Hematopoietic multipotent progenitor cell treated with erythropoietin and hydrocortisone succinate and interleukin-3 and kit ligand, for 6 days (in vitro differentiated cells): ENCODE measurements at regions not wholly inside any gene's neighbourhood (a gene's known extent, or its start where the extent isn't known, plus 50 kb on each side); places are given as distances from the start of the nearest gene placed in this dataset.

Experiments used
- DNase-seq: peaks from one replicate; pipeline ENCODE4 v3.0.0-alpha.2; 2015

DNA sequence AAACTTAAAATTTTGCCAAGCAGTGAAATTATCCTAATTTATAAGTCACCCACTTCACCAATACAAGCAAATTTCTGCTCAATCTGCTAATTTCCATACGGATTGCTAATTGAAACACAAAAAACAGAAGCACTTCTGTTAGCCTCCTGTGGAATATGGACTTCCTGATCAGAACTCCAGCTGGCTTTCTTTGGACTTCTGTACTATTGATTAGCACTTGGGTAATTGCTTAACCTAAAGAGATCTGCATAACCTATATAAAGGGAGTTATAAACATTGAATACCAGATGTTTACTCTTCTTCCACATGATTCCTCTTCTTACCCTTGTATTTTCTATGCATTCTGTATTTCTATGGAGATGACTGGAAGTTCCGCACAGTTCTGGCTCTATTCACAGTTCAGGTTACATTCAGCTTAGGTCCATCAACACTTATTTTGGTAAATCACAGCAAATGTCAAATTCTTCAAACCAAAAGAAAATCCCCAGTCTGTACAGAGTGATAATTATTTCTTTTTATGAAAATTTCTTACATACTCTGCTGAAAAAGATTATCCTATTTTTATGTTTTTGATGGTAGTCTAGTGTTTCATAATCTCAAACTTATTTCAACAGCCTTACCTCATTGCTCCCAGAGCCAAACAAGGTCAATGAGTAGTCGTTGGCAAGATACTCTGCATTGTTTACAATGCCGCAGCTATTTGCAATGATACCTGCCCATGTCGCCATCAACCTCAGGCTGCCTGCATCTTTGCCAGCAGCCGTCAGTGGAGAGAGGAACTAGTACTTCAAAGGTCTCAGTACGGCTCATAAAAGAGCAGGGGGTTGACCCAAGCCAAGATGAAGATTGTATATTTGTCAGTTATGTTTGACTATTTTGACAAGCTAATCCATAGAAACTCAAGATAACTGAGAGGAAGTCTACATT is 225.6 kb downstream of the AHR start:
- no peak for DNase-seq

DNA sequence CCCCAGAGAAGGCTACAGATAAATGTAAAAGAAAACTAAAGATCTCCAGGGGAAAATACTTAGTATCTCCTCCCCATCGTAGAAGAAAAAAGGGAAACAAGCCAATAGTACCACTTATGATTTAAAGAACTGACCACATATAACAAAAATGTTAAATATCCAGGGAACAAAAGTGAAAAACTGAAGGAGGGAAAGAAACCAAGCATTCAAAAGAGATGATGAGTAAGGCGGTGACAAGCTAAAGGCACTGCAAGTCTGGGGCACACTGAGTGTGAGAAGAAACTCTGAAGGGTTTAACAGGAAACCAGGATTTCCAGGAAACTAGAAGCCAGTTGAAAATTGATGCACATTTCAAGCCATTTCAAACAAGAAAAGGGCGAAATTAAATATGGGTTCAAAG is 226.3 kb downstream of the AHR start:
- no peak for DNase-seq

DNA sequence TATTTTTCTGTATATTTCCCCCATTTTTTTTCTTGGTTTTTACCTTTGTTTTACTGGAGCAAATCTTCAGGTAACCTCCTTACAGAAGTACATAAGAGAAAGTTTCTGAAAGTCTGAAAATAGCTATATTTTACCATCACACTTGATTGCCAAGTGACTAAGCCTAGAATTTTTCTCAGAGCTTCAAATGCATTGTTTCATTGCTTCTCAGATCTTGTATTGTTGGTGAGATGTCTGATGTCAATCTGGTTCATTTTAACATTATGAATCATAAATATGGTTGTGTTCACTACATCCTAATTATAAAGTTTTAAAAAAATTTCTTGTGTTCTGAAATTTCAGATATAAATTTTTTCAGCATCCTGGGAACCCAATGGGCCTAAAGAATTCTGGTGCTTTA is 228.2 kb downstream of the AHR start:
- no peak for DNase-seq

DNA sequence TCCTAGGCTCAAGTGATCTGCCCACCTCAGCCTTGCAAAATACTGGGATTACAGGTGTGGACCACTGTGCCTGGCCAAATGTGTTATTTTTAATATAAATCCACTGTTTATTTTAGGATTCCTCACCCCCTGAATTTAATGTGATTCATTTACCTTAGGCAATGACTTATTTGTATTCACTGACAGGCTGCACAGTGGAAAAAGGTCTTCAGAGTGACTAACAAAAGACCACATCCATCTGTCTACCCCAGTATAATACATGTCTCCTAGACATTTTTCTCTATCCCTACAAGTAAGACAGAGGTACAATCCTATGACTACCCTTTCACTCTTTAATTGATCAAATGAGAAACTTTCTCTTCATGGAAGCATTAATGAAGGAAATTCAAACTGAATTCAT is 230.2 kb downstream of the AHR start:
- no peak for DNase-seq

DNA sequence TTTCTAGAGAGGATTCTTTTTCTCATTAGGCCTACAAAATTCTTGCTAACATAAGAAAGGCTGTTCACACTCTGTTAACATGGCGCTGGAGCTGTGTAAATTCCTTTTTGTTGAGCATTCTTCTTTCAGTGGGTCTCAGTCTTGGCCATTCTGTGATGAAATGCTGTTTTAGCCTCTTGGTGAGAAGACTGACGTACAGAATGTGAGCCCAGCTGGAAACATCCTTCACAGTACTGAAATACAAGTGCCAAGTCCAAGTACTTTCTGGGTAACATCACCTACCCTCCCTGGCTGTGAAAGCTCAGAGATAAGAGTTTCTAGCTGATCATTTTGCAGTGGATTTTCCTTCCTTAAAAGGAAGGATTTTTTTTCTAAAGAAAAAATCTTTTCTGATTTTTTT is 231.8 kb downstream of the AHR start:
- DNase-seq = no peak

DNA sequence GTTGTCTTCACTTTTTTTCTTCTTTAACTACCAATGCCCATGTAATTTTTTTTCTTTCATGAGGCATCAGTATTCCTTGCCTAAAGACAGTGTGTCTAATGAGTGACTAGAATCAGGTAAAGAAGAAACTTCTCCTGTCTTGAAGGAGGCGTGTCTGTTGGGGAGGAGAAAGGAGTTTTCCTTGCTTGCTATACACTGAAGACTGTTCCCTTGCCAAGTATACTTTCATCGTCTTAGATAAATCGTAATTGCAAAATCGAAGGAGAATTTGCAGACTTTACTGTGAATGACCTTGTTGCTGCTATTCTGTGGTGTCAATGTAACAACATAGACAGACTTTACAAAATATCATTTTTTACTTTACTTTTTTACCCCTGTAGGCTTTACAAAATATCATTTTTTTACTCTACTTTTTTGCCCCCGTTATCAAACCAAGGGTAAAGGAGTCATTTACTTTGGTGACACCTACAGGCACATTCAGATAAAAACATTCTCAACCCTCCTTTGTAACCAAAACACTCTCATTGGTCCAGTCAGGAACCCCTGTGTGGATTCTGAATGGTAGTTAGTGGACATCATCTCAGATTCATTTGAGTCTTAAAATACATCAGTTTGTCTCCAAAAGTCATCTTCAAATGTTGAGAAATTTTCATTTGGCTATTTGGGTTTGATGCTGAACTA is 232.4 kb downstream of the AHR start:
- DNase-seq = peak; percentile 59

DNA sequence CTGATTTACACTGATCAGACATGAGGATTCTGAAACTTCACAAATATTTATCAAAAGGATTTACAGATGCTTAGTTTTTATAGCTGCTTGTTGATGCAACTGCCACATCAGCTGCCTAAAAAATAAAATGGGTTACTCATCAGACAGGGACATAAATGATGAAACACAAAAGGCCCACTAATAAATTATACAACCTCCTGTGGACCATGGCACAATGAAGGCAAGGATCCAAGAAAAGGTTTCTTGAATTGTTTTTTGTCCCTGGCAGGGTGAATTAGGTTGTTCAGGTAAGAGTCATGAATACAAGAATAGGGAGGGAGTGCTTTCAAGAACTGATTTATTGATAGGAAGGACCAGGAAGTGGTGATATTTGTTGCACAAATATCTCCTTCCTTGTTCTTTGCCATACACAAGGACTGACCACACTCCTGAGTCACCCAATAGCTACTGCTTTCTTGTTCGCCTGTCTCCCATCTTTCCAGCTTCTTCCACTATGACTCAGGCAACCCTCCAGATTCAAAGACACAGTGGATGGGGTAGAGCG is 234.5 kb downstream of the AHR start:
- no peak for DNase-seq

DNA sequence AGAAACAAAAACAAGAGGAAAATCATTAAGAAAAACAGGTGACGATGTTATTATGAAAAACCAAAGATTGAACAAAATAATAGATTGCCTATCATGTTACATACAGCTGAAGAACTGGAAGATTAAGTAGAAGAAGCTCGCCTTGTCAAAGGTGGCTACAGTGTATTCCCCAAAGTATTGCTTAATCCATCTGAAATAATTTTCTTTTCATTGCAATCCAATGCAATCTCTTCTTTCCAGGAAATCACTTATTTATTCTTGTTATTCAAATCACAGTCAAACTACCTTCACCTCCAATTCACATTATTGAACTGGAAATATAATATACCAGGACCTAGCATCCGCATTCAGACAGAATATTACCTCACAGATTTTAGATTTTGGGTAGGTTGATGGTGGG is 235.9 kb downstream of the AHR start:
- DNase-seq = no peak

DNA sequence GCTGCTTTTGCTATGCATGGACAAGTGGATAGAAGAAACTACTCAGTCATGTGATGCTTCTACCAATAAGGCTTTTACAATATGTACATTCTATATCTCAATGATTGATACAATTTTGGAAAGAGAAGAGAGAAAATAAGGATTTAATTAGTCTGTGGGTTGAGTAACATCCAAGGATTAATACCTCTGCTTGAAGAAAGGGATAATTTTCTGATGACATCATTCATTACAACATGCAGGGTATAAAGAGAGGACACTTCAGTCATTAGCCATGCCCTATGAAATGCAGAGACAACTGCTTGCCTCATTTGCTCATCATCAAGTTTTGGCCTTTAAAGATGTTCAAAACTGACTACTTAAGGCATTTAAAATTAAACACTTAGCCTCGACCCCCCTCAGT is 237.3 kb downstream of the AHR start:
- no peak for DNase-seq

DNA sequence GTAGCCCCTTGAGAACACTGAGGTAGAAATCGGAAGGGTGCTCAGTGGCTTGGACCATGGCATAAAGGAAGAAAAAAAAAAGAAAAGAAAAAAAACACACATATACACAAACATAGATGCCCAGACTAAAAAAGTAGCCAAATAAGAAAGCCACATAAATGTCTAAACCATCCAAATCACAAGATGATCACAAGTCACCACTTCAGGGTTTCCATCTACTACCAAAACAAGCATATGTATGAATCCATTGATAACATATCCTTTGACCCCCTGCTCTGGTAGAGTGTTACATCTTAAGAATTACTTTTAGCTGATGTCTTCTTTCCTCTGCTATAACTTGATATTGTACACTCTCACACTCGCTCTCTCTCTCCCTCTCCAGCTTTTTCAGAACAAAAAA is 245.9 kb downstream of the AHR start:
- no peak for DNase-seq

DNA sequence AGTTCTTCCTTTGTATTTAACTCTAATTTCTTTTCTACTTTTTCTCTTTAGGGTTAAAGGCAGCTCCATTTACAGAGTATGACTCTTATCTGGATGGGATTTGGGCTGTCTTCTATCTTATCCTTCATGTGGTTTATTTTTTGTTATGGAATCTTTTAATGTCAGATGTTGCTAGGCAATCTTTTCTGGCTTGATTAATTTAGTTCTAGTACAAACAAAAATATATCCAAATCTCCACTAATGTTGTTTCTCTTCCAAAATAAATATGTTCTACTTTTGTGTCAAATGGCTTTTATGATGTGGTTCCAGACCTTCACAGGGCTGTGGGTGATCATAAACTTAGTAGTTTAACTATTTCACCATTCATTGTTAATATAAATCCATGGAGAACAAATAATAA is 246.9 kb downstream of the AHR start:
- DNase-seq = no peak

DNA sequence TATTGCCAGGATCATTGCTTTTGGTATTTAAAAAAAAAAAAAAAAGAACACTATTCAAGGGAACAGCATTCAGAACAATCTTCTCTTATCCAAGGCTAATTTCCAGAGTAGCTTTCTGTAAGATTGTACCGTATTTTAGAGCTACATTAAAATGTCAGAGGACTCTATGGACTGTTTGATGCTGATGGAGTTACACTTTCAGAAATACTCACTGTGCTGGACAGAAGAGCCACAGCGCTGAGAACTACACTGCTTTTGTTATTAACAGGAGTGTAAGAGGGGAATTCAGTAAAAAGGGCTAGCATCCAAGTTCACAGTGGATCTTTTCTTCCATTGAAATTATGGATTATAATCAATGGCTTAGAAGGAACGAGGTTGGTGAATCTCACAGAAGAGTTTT is 247.7 kb downstream of the AHR start:
- no peak for DNase-seq

DNA sequence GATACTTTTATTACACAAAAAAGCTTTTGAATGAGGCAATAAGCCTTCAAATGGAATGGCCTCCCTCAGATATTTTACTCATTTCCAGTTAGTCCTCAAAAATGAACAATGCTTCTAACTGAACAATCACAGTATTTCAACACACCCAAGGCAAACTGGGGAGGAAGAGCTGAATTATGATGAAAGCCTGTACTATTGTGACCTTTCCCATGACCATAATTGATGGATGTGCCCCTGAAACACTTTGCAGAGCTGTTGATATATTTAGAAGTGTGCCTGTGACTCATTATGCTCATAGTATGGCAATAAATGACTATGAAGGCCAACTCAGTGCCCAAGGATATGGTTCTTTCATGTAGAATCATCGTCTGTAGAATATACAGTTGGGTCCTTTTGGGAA is 248.1 kb downstream of the AHR start:
- DNase-seq = no peak

DNA sequence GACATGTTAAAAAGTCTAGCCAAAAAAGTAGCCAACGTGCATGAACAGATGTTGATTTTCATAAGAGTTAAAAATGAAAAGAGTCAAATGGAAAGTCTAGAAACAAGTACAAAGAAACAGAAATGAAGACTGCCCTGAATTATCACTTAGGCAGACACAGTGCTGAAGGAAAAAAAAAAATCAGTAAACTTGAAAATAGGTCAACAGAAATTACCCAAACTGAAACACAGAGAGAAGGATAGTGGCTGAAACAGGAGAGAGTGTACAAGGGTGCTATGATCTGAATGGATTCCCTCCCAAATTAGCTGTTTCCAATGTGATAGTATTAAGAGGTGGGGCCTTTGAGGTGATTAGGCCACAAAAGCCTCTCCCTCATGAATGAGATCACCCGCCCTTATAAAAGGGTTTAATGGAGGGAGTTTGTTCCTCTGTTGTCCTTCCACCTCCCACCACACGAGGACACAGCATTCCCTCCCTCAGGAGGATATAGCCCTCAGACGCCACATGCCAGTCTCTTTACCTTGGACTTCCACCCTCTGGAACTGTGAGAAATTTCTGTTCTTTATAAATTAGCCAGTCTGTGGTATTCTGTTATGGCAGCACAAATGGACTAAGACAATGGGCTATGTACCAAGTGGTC is 249.7 kb downstream of the AHR start:
- no peak for DNase-seq

DNA sequence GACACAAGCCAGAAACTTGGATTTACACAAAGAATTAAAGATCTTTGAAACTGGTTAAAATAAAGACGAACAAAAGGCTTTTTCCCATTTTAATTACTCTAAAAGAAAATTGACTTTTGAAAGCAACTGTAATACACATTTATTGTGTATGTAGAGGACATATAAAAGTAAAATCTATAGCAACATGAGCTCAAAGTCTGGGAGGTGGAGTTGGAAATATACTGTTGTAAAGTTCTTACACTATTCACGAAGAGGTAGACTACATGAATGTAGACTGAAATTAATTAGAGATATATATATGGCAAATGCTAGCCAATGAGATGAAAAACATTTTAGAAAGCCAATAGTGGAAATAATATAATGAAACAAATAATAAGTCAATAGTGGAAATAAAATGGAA is 251.0 kb downstream of the AHR start:
- DNase-seq = no peak

DNA sequence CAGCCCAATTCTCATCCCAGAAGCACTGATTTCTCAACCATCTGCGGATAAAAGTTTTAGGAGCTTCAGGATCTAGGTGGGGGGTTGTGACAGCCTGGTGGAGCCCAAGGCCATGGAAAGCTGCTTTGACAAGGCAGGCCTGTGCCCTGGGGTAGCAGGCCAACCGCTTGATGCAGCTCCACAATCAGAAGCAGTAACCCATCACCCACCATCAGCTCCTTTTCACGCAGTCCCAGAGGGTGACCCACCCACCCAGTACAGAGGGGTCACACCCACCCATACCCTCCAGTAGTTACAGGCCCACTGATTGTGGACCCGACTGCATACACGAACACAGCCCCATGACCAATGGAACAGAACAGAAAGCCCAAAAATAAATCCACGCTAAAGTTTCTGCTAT is 253.9 kb downstream of the AHR start:
- no peak for DNase-seq

DNA sequence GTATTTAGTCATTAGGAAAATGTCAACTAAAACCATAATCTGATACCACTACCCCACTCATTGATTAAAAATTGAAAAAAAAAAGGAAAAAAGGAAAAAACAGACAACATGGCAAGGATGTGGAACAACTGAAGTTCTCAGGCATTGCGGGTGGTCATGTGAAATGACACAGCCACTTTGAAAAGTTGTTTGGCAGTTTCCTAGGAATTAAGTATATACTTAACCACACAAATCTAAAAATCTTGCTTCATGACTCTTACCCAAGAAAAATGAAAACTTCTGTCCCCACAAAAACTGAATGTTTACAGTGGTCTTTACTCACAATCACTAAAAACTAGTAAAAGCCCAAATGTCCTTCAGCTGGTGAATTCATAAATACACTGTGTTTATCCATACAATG is 254.5 kb downstream of the AHR start:
- DNase-seq = no peak

DNA sequence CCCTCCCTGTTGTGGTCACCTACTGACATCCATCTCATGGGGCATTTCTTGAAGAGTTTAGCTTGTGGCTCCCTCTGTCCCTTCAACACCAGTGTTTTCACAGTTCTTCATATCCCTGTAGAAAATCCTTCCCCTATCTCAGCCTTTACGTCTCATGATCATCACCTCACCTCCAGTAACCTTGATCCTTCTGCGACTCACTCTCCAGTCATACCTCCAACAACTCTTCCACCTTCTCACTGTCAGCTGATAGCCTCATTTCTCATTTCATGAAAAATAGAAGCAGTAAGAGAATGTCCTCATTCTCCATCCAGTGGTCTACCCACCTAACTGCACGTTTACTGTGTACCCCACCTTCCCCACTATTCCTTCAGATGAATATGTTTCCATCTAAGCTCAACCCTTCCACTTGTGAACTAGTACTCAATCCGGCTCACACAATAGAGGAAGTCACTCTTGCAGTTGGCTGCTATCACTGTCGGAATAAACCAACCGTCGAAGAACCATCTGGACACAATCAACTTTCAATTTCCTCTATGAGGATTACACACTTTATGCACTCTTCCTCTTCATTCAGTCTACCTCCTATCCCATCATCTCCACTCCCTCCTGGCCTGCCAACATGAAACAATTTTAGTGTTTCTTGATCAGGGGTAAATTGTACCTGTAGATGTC is 256.0 kb downstream of the AHR start:
- peak; percentile 54 for DNase-seq

DNA sequence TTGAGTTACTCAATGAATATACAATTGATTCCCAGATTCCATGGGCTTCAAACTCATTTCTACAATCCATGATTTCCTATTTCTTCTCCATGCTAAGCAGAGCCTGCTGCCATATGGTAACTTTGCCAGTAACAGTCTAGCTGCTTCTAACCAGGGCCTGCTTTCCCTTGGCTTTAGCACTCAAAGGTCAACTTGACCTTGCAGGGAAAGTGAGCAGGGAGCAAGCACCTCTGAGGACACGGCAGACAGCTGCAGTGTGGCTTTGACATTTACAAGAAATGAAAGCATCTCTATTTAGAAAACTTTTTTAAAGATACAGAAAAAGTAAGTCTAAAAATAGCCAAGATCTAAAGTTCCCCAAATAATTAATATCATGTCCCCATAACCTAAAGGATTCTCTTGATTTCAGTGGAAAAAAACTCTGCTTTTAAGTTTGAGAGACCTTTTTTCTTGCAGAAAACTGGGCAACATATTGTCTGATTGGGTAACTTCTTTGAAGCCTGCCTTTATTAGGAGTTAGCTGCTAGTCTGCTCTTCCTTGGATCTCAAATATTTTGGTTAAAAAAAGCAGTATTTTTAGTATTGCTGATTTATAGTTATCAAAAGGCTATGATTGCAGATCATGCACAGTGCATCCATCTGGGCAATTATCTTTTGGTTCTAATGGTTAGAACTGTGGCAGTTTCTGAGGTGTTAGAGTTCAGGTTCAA is 257.9 kb downstream of the AHR start:
- DNase-seq = no peak

DNA sequence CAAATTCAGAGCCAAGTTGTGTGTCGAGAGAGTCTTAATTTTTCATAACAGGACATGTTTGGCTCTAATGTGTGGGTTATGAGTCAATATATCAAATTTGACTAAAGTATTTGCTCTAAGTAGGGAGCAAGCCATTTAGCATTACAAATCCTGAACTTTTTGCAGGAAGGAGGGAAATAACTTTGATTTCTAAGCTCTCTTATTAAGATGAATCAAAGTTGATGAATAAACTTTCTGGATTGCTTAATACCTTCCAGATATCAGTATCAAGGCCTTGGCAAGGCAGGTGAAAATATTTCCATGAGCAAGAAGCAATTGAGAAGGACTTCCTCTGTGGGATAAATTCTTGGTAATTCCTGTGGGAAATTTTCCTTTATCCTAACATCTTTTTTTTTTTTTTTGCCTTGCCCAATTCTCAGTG is 258.8 kb downstream of the AHR start:
- DNase-seq = no peak

DNA sequence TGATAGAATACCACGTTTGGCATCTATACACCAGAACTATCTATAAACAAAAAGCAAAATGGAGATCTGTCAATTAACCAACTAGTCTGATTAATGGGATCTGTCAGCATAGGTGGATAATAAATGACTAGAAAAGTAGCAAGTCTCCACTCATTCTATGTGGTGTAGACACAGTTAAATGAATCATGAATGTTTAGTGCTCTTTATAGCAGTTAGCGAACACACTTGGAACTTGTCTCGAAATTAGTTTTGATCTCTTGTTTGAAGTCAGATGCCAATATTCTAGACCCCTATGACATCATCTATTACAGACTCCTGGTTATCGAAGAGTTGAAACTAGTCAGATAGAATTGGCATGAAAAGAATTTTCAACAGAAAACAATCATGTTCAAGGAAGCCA is 259.7 kb downstream of the AHR start:
- no peak for DNase-seq

DNA sequence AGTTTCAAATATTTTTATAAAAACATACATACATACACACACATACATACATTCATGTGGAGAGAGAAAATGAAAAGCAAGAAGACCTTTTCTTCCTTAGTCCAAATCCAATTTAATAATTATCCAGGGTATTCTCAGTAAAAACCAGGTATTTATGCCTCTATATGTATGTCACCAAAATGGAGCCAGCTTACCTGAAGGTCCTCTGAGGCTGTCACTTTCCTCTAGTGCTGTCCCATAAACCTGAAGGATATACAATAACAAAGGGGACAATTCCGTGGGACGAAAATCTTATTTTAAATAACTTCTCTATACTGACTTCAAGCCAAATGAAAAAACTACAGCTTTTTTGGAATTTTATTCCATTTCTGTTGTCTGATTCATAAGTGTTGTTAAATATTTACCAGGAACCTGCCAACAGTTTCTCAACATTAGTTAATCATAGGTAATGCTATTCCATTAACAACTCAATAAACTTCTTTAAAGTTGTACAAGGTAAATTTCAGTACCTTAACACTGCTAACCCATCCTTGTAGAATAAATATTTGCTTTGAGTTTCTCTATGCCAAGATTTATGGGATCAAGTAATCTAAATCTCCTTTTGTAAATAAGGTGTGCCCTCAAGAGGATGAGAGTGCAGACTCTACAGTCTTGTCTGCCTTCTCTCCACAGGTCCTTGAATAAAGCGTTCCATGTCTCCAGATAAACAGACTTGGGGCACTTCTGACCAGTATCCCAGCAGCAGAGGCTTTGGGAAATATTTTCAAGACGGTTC is 260.3 kb downstream of the AHR start:
- no peak for DNase-seq
